Ovary (tissue), 7 donors: ENCODE measurements at regions not wholly inside any gene's neighbourhood (a gene's known extent, or its start where the extent isn't known, plus 50 kb on each side); places are given as distances from the start of the nearest gene placed in this dataset.

Source experiments
- DNase-seq, 5 donors: peaks; one replicate each; pipeline ENCODE4 v3.0.0-alpha.2; 2019 to 2020
- H3K27ac ChIP-seq, 2 donors: fragments of 200-600 bp; one replicate each; pipeline versions ENCODE4 v1.5.1 to v1.8.0; 2019 to 2022
- H3K27me3 ChIP-seq: fragments of 200-600 bp; one replicate; pipeline ENCODE4 v1.8.0; 2022
- H3K36me3 ChIP-seq: fragments of 200-600 bp; sonication (generic); one replicate; pipeline ENCODE4 v1.5.1; 2019
- H3K4me1 ChIP-seq: one replicate; pipeline ENCODE4 v1.8.1; 2013; ENCODE audit warnings: mild to moderate bottlenecking, moderate library complexity; ENCODE audit not compliant: insufficient read depth
- H3K4me3 ChIP-seq: fragments of 200-600 bp; sonication (generic); one replicate; pipeline ENCODE4 v1.5.1; 2017
- H3K9me3 ChIP-seq, 2 donors: fragments of 200-600 bp in 1 of 2; sonication (generic) in 1 of 2; one replicate each; pipeline versions ENCODE4 v1.5.1 to v1.8.1; 2013 to 2019; ENCODE audit warnings: mild to moderate bottlenecking in 1 of 2, moderate library complexity in 1 of 2
- CTCF ChIP-seq, 3 donors: fragments of 450-650 bp in 2 of 3; fragments of 200-600 bp in 1 of 3; IDR thresholded peaks; one replicate each; pipeline versions ENCODE4 v1.5.1 to v1.8.0; 2016 to 2022; ENCODE audit warnings: antibody characterized with exemption in 3 of 3, mild to moderate bottlenecking in 1 of 3
- EP300 ChIP-seq: sonication (generic); formaldehyde crosslinking; IDR thresholded peaks from one replicate; pipeline ENCODE4 v1.6.1; 2017; ENCODE audit warnings: antibody characterized with exemption
- POLR2A ChIP-seq: fragments of 450-650 bp; IDR thresholded peaks from one replicate; pipeline ENCODE4 v1.6.1; 2017; ENCODE audit warnings: antibody characterized with exemption, mild to moderate bottlenecking, moderate library complexity
- WGBS, 3 donors: extraction: QIAGEN DNeasy Blood & Tissue Kit in 1 of 3; methylation state at CpG; one replicate each; pipeline versions ENCODE4 v1.1.5 to v1.1.7; 2013 to 2017; 5-methylcytosine and 5-hydroxymethylcytosine counted together
- intact Hi-C, 4 donors: fragments of 100-400 bp; cut with DNase I; formaldehyde crosslinking; loops; one replicate each; pipeline versions ENCODE4 v1.11.0 to v1.15.1; 2022 to 2023
- donor health status: DM: no; HTN: no; CAD: no; lungs with moderate emphysema.
- donor health status: DM: no; HTN: no; CAD: no.
- donor health status: Bipolar disorder and iron deficiency.
- donor health status: DM: no; HTN: no; CAD: no.
- donor health status: DM: yes; HTN: yes; CAD: no.

- Histone ChIP-seq H3K27ac (peak overlapping the region in 1 of 2 donors; percentile 51), H3K9me3 (no peaks in the 10 kb centered on the region), H3K4me3 (no peak overlapping the region), H3K4me1 (peaks cover 51% of the 10 kb centered on the region), H3K27me3 (no peaks in the 10 kb centered on the region), H3K36me3 (no peaks in the 10 kb centered on the region)
- TF ChIP-seq EP300 (no peak), CTCF (IDR thresholded peaks at IDR 0.05) (no peak), POLR2A (no peak)
- WGBS, 3 donors: 21 to 31% (median 24%) methylated on average over 11 of the region's 12 CpGs
- no peak for DNase-seq
- intact Hi-C loops: loop anchor here in 1 of 4 donors (5.0 kb wide), 1 partner anchor 35 kb away; no protein-coding TSS in a partner anchor
Observed at GRCh38 chr14:76922584-76922983, 96.4 kb downstream of the LRRC74A start.

- WGBS, 3 donors: 96 to 98% (median 98%) methylated on average over 5 of the region's 5 CpGs
- intact Hi-C loops: loop anchor here in 1 of 4 donors (5.0 kb wide), 1 partner anchor 35 kb away; no protein-coding TSS in a partner anchor
- H3K27ac ChIP-seq: peak overlapping the region in 1 of 2 donors; percentile 51
Observed at GRCh38 chr14:76922092-76922491, 95.9 kb downstream of the LRRC74A start.

GRCh38 chr14:76921088-76921399 is 94.8 kb downstream of the LRRC74A start:
- H3K9me3 ChIP-seq: no peaks in the 10 kb centered on the region
- DNase-seq: no peak
- intact Hi-C loops: loop anchor here in 1 of 4 donors (5.0 kb wide), 1 partner anchor 36 kb away; no protein-coding TSS in a partner anchor
- no peak overlapping the region for H3K4me3 ChIP-seq
- TF ChIP-seq EP300: no peak
- no peak for TF ChIP-seq CTCF (IDR thresholded peaks at IDR 0.05)
- TF ChIP-seq POLR2A: no peak
- 31 to 36% (median 36%) methylated on average over 4 of the region's 4 CpGs for WGBS, 3 donors
- H3K36me3 ChIP-seq: no peaks in the 10 kb centered on the region
- peak overlapping the region in 1 of 2 donors; percentile 35 for H3K27ac ChIP-seq
- H3K4me1 ChIP-seq: peaks cover 50% of the 10 kb centered on the region
- no peaks in the 10 kb centered on the region for H3K27me3 ChIP-seq

More at GRCh38 chr14:76922092-76922491, 95.9 kb downstream of the LRRC74A start:
- H3K4me3 ChIP-seq: no peak overlapping the region
- DNase-seq: no peak
- no peaks in the 10 kb centered on the region for H3K9me3 ChIP-seq
- H3K36me3 ChIP-seq: no peaks in the 10 kb centered on the region
- H3K4me1 ChIP-seq: peaks cover 54% of the 10 kb centered on the region
- H3K27me3 ChIP-seq: no peaks in the 10 kb centered on the region
- TF ChIP-seq POLR2A (no peak), EP300 (no peak), CTCF (IDR thresholded peaks at IDR 0.05) (no peak)

- Histone ChIP-seq H3K9me3 (no peaks in the 10 kb centered on the region), H3K27me3 (no peaks in the 10 kb centered on the region), H3K4me3 (no peak overlapping the region), H3K27ac (peak overlapping the region in 1 of 2 donors; percentile 86), H3K4me1 (peaks cover 50% of the 10 kb centered on the region), H3K36me3 (no peaks in the 10 kb centered on the region)
- WGBS, 3 donors: 39 to 43% (median 41%) methylated on average over 13 of the region's 13 CpGs
- intact Hi-C loops: loop anchor here in 1 of 4 donors (5.0 kb wide), 1 partner anchor 37 kb away; no protein-coding TSS in a partner anchor
- no peak for TF ChIP-seq EP300
- no peak for TF ChIP-seq CTCF (IDR thresholded peaks at IDR 0.05)
- TF ChIP-seq POLR2A: no peak
- peak; percentile 44 to 71 (median 64) for DNase-seq
Observed at GRCh38 chr14:76920331-76921087, 94.3 kb downstream of the LRRC74A start.
